Thyroid gland (tissue), 4 donors: ENCODE measurements at regions not wholly inside any gene's neighbourhood (a gene's known extent, or its start where the extent isn't known, plus 50 kb on each side); places are given as distances from the start of the nearest gene placed in this dataset.
A peak's percentile ranks its signal among the peaks of the same experiment; 100 is the strongest.

Experiments used
- DNase-seq, 2 donors: peaks; one replicate each; pipeline ENCODE4 v3.0.0-alpha.2; 2019
- H3K27ac ChIP-seq, 3 donors: fragments of 200-600 bp; sonication (generic); 1 replicate in 2 of 3; 2 replicates in 1 of 3; pipeline ENCODE4 v1.5.1; 2016 to 2019; ENCODE audit warnings: mild to moderate bottlenecking in 1 of 3, moderate library complexity in 1 of 3
- H3K27me3 ChIP-seq: fragments of 200-600 bp; sonication (generic); one replicate; pipeline ENCODE4 v1.5.1; 2019
- H3K36me3 ChIP-seq, 2 donors: fragments of 200-600 bp; sonication (generic); one replicate each; pipeline ENCODE4 v1.5.1; 2016 to 2019
- H3K4me1 ChIP-seq, 2 donors: fragments of 200-600 bp; sonication (generic); one replicate each; pipeline ENCODE4 v1.5.1; 2017 to 2019
- H3K4me3 ChIP-seq, 3 donors: fragments of 200-600 bp; sonication (generic); replicated peaks in 1 of 3; 1 replicate in 2 of 3; 2 replicates in 1 of 3; pipeline ENCODE4 v1.5.1; 2016; ENCODE audit warnings: mild to moderate bottlenecking in 1 of 3
- H3K9me3 ChIP-seq: fragments of 200-600 bp; sonication (generic); one replicate; pipeline ENCODE4 v1.5.1; 2017
- POLR2A ChIP-seq, 2 donors: fragments of 450-650 bp; IDR thresholded peaks; one replicate each; pipeline ENCODE4 v1.6.1; 2017; ENCODE audit warnings: antibody characterized with exemption in 2 of 2, mild to moderate bottlenecking in 2 of 2, moderate library complexity in 1 of 2
- WGBS, 2 donors: methylation state at CpG; one replicate each; pipeline ENCODE4 v1.1.5; 2017; 5-methylcytosine and 5-hydroxymethylcytosine counted together
- intact Hi-C: fragments of 100-400 bp; cut with DNase I; formaldehyde crosslinking; loops from one replicate; pipeline ENCODE4 v1.15.1; 2023
- TF ChIP-seq, protein P1 (sequence below), 6 experiments: fragments of 200-600 bp in 3 of 6; fragments of 450-650 bp in 3 of 6; sonication (generic) in 3 of 6; IDR thresholded peaks; one replicate each; pipeline ENCODE4 v1.5.1; 2016 to 2019; ENCODE audit warnings: antibody characterized with exemption in 6 of 6, mild to moderate bottlenecking in 2 of 6, inconsistent platforms in 1 of 6, moderate library complexity in 1 of 6

DNA sequence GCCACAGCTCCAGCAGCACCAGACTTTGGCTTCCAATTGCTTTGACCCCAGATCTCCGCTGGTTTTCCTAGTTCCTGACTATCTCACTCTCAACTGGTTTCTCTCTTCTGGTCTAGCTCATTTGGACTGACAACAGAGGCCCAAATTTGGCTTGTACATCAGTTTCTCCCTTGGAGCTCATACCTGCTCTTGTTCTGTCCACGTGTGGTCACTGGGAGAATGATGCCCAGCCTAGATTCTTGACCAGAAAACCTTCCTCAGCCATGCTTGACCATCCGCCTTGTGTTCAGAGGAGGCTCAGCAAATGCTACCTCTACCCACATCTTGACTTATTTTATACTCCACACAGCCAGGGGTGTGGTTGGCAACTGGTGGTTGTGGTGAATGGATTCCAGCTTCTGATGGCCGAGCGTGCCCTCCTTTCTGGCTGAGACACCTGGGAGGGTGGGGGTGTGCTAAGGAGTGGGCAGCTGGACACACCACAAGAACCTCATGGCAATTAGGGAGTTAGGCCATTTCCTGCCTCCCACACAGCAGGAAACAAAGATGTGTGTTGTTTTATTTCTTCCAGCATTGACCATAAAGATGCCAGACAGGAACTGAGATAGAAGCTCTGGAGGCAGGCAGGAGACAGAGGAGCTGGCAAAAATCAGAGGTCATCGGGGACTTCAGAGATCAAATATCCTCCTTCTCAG lies 93.8 kb upstream of the FAM20A start:
- Histone ChIP-seq H3K27me3 (no peaks in the 10 kb centered on the region), H3K4me1 (no peaks in the 10 kb centered on the region), H3K4me3 (no peak overlapping the region), H3K36me3 (no peaks in the 10 kb centered on the region), H3K27ac (no peak overlapping the region), H3K9me3 (no peaks in the 10 kb centered on the region)
- TF ChIP-seq POLR2A (IDR thresholded peaks at IDR 0.05) = no peak
- TF ChIP-seq, protein P1, sequence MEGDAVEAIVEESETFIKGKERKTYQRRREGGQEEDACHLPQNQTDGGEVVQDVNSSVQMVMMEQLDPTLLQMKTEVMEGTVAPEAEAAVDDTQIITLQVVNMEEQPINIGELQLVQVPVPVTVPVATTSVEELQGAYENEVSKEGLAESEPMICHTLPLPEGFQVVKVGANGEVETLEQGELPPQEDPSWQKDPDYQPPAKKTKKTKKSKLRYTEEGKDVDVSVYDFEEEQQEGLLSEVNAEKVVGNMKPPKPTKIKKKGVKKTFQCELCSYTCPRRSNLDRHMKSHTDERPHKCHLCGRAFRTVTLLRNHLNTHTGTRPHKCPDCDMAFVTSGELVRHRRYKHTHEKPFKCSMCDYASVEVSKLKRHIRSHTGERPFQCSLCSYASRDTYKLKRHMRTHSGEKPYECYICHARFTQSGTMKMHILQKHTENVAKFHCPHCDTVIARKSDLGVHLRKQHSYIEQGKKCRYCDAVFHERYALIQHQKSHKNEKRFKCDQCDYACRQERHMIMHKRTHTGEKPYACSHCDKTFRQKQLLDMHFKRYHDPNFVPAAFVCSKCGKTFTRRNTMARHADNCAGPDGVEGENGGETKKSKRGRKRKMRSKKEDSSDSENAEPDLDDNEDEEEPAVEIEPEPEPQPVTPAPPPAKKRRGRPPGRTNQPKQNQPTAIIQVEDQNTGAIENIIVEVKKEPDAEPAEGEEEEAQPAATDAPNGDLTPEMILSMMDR (IDR thresholded peaks at IDR 0.05) = no peak
- intact Hi-C loops = no loop called here
- WGBS, 2 donors = 81 to 88% methylated on average over 6 of the region's 6 CpGs
- no peak for DNase-seq

DNA sequence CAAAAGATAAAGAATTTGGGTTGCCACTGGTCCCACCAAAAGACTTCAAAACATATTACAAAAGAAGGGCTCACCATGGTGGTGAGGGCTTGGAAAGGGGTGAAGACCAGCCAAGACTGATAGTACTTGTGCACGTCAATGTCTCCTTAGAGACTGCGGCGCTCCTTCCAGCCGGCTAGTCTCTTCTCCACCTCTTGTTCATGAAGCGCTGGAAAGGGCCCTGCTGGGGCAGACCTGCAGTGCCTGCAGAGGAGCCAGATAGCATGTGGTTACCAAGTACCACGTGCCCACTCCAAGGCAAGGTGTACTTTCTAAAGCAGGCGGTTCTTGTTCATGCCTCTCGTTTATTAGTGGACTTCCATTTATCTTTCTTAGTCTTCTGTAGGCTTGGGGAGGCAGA lies 92.7 kb upstream of the FAM20A start:
- H3K27ac ChIP-seq = no peak overlapping the region
- TF ChIP-seq, protein P1 (IDR thresholded peaks at IDR 0.05) = no peak
- TF ChIP-seq POLR2A (IDR thresholded peaks at IDR 0.05) = no peak
- no peaks in the 10 kb centered on the region for H3K36me3 ChIP-seq
- no peak overlapping the region for H3K4me3 ChIP-seq
- no peaks in the 10 kb centered on the region for H3K9me3 ChIP-seq
- H3K27me3 ChIP-seq = no peaks in the 10 kb centered on the region
- no peak for DNase-seq
- intact Hi-C loops = no loop called here
- 90 to 92% methylated on average over 8 of the region's 8 CpGs for WGBS, 2 donors
- no peaks in the 10 kb centered on the region for H3K4me1 ChIP-seq

DNA sequence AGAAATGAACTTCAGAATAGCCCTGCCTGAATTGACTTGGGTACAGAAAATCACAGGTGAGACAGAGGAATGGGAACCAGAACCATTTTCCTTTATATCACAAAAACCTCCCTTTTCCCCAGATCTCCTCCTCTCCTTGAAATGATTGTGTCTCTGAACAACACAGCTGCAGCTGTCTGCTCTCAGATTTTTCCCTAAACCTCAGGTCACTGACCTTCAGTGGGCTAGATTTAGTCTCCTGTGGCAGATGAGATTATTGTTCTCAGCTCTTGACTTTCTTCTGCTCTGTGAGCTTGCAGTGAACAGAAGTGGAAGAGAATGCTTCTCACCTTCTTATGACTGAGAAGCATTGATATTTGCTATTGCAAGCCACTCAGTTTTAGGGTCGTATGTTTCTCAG lies 92.3 kb upstream of the FAM20A start:
- H3K9me3 ChIP-seq = no peaks in the 10 kb centered on the region
- H3K27ac ChIP-seq = no peak overlapping the region
- WGBS, 2 donors = 58 to 84% methylated on average over 1 of the region's 1 CpG
- H3K27me3 ChIP-seq = no peaks in the 10 kb centered on the region
- no peak overlapping the region for H3K4me3 ChIP-seq
- intact Hi-C loops = no loop called here
- H3K4me1 ChIP-seq = no peaks in the 10 kb centered on the region
- TF ChIP-seq, protein P1 (IDR thresholded peaks at IDR 0.05) = no peak
- no peak for TF ChIP-seq POLR2A (IDR thresholded peaks at IDR 0.05)
- H3K36me3 ChIP-seq = no peaks in the 10 kb centered on the region
- DNase-seq = no peak

DNA sequence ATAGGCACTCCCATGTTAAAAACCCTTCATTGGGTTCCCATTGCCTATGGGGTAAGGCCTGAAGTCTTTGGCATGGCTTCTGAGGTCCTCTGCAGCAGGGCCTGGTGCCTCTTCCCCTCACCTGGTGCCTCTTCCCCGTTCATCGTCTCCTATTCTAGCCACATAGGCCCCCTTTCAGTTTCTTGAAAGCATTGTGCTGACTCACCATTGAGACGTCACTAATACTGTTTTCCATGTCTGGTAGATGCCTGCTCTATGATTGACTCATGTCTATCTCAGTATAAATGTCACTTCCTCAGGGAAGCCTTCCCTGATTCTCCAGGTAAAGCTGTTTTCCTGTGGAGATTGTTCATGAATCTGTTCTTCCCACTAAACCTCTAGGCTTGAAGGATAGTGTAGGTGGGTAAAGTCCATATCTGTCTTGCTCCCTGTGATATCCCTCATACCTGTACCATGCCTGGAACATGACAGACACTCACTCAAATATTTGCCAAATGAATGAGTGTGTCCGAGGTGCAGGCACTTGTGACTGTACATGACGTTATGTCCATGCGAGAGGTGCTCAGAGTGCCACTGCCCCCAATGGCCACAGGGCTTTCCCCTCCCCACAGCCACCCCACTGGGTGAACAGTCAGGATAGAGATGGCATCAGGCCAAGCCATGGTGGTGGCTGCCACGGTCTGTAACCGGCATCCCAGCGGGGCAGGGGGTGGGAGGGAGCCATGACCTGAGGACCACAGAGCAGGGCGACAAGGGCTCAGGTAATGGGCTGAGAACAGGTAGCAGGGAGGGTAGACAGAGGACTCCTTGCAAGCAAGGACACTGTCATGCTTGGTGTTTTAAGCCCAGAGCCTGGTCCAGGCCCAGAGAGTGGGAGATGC lies 85.2 kb upstream of the FAM20A start:
- Histone ChIP-seq H3K27me3 (no peaks in the 10 kb centered on the region), H3K36me3 (no peaks in the 10 kb centered on the region), H3K27ac (no peak overlapping the region), H3K4me1 (peaks cover 9 to 12% of the 10 kb centered on the region in 2 donors), H3K4me3 (no peak overlapping the region), H3K9me3 (no peaks in the 10 kb centered on the region)
- intact Hi-C loops = no loop called here
- WGBS, 2 donors = 84 to 92% methylated on average over 10 of the region's 10 CpGs
- no peak for TF ChIP-seq POLR2A (IDR thresholded peaks at IDR 0.05)
- TF ChIP-seq, protein P1 (IDR thresholded peaks at IDR 0.05) = no peak
- DNase-seq = no peak

DNA sequence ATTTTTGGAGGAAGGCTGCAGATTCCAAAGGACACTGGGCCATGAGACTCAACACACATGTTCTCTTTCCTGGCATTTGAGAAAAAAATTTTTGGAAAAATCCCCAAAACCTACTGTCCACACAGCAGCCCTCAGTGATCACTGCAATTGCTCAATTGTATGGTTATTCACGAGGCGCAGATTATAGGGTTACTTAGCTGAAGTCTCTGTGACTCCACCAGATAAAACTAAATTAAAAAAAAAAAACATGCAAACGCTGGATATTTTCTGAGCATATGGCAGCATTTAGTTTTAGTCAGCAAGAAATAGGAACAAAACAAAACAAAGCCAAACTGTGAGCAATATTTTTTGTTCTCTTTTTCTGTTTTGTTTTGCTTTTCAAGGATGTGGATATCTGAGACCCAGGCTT lies 83.8 kb upstream of the FAM20A start:
- no peak for DNase-seq
- no peak for TF ChIP-seq POLR2A (IDR thresholded peaks at IDR 0.05)
- TF ChIP-seq, protein P1 (IDR thresholded peaks at IDR 0.05) = no peak
- Histone ChIP-seq H3K36me3 (no peaks in the 10 kb centered on the region), H3K4me1 (peaks cover 9 to 12% of the 10 kb centered on the region in 2 donors), H3K27ac (peak overlapping the region in 1 of 3 donors; percentile 36), H3K27me3 (no peaks in the 10 kb centered on the region), H3K4me3 (no peak overlapping the region), H3K9me3 (no peaks in the 10 kb centered on the region)
- 62 to 78% methylated on average over 3 of the region's 3 CpGs for WGBS, 2 donors
- intact Hi-C loops = no loop called here
